ENCODE measurements at regions not wholly inside any gene's neighbourhood (a gene's known extent, or its start where the extent isn't known, plus 50 kb on each side); places are given as distances from the start of the nearest gene placed in this dataset.

- TF ChIP-seq CTCF (IDR thresholded peaks at IDR 0.05): no peak
- TF ChIP-seq POLR2A (IDR thresholded peaks at IDR 0.05): no peak
Observed at GRCh38 chr12:5096241-5096924, 52.7 kb downstream of the KCNA5 start.

Measured in testis (tissue), 2 donors.